ENCODE measurements at regions not wholly inside any gene's neighbourhood (a gene's known extent, or its start where the extent isn't known, plus 50 kb on each side); places are given as distances from the start of the nearest gene placed in this dataset.

- ATAC-seq (ENCODE audit: poor library complexity) (no peak), DNase-seq (no peak)
- intact Hi-C loops (cut with DNase I), result no loop called here
Measured at GRCh38 chr9:1580215-1580614, 434.9 kb upstream of the SMARCA2 start.

GRCh38 chr9:1581926-1582325, 433.2 kb upstream of the SMARCA2 start:
- DNase-seq (no peak), ATAC-seq (ENCODE audit: poor library complexity) (no peak)
- intact Hi-C loops (cut with DNase I), result no loop called here

- DNase-seq (no peak), ATAC-seq (ENCODE audit: poor library complexity) (no peak)
- intact Hi-C loops (cut with DNase I), result no loop called here
Measured at GRCh38 chr9:1591310-1591709, 423.8 kb upstream of the SMARCA2 start.

GRCh38 chr9:1598270-1598669, 416.9 kb upstream of the SMARCA2 start:
- ATAC-seq (ENCODE audit: poor library complexity), result no peak
- DNase-seq, result no peak
- intact Hi-C loops (cut with DNase I), result no loop called here

GRCh38 chr9:1599961-1600360, 415.2 kb upstream of the SMARCA2 start:
- ATAC-seq (ENCODE audit: poor library complexity) (no peak), DNase-seq (no peak)
- intact Hi-C loops (cut with DNase I), result no loop called here

- intact Hi-C loops (cut with DNase I), result no loop called here
- ATAC-seq (ENCODE audit: poor library complexity) (no peak), DNase-seq (no peak)
Measured at GRCh38 chr9:1604942-1605560, 410.1 kb upstream of the SMARCA2 start.

- DNase-seq (no peak), ATAC-seq (ENCODE audit: poor library complexity) (no peak)
- intact Hi-C loops (cut with DNase I), result no loop called here
Measured at GRCh38 chr9:1606253-1606652, 408.9 kb upstream of the SMARCA2 start.

GRCh38 chr9:1612886-1613285, 402.3 kb upstream of the SMARCA2 start:
- ATAC-seq (ENCODE audit: poor library complexity) (no peak), DNase-seq (no peak)
- intact Hi-C loops (cut with DNase I), result no loop called here

GRCh38 chr9:1617419-1617818, 397.7 kb upstream of the SMARCA2 start:
- intact Hi-C loops (cut with DNase I), result no loop called here

GRCh38 chr9:1619915-1620710, 395.0 kb upstream of the SMARCA2 start:
- intact Hi-C loops (cut with DNase I), result no loop called here
- DNase-seq (no peak), ATAC-seq (ENCODE audit: poor library complexity) (no peak)

More at GRCh38 chr9:1617419-1617818, 397.7 kb upstream of the SMARCA2 start:
- ATAC-seq (ENCODE audit: poor library complexity) (no peak), DNase-seq (no peak)

GRCh38 chr9:1637401-1637800, 377.7 kb upstream of the SMARCA2 start:
- DNase-seq, result no peak
- intact Hi-C loops (cut with DNase I), result no loop called here
- ATAC-seq (ENCODE audit: poor library complexity), result no peak

- DNase-seq, result no peak
- ATAC-seq (ENCODE audit: poor library complexity), result no peak
- intact Hi-C loops (cut with DNase I), result no loop called here
Measured at GRCh38 chr9:1639166-1639565, 376.0 kb upstream of the SMARCA2 start.

GRCh38 chr9:1647776-1648175, 367.4 kb upstream of the SMARCA2 start:
- ATAC-seq (ENCODE audit: poor library complexity) (no peak), DNase-seq (no peak)
- intact Hi-C loops (cut with DNase I), result no loop called here

GRCh38 chr9:1653282-1653681, 361.9 kb upstream of the SMARCA2 start:
- intact Hi-C loops (cut with DNase I), result no loop called here
- DNase-seq (no peak), ATAC-seq (ENCODE audit: poor library complexity) (no peak)

GRCh38 chr9:1658661-1659362, 356.3 kb upstream of the SMARCA2 start:
- no peak for ATAC-seq (ENCODE audit: poor library complexity)
- intact Hi-C loops (cut with DNase I), result no loop called here

GRCh38 chr9:1659363-1659690, 355.8 kb upstream of the SMARCA2 start:
- DNase-seq (no peak), ATAC-seq (ENCODE audit: poor library complexity) (no peak)
- intact Hi-C loops (cut with DNase I), result no loop called here

More at GRCh38 chr9:1658661-1659362, 356.3 kb upstream of the SMARCA2 start:
- no peak for DNase-seq

- ATAC-seq (ENCODE audit: poor library complexity), result no peak
- intact Hi-C loops (cut with DNase I), result no loop called here
- no peak for DNase-seq
Measured at GRCh38 chr9:1668441-1668840, 346.7 kb upstream of the SMARCA2 start.

- DNase-seq (no peak), ATAC-seq (ENCODE audit: poor library complexity) (no peak)
- intact Hi-C loops (cut with DNase I), result no loop called here
Measured at GRCh38 chr9:1673300-1673699, 341.8 kb upstream of the SMARCA2 start.

GRCh38 chr9:1676771-1677170, 338.4 kb upstream of the SMARCA2 start:
- DNase-seq (no peak), ATAC-seq (ENCODE audit: poor library complexity) (no peak)
- intact Hi-C loops (cut with DNase I), result no loop called here

GRCh38 chr9:1683951-1684350, 331.2 kb upstream of the SMARCA2 start:
- intact Hi-C loops (cut with DNase I), result no loop called here
- DNase-seq (no peak), ATAC-seq (ENCODE audit: poor library complexity) (no peak)
